Neural crest cell (in vitro differentiated cells): ENCODE measurements at regions not wholly inside any gene's neighbourhood (a gene's known extent, or its start where the extent isn't known, plus 50 kb on each side); places are given as distances from the start of the nearest gene placed in this dataset.

ENCODE experiments used
- DNase-seq: peaks from one replicate; pipeline ENCODE4 v3.0.0; 2021; ENCODE audit warnings: low read depth, mixed read lengths, low spot score
- H3K27ac Mint-ChIP-seq: one replicate; pipeline ENCODE4 v1.8.0; 2021; ENCODE audit warnings: mild to moderate bottlenecking, mixed read lengths; ENCODE audit not compliant: unreplicated experiment
- H3K27me3 Mint-ChIP-seq: 2 replicates; pipeline ENCODE4 v1.8.0; 2021; ENCODE audit warnings: low read depth, mild to moderate bottlenecking, mixed read lengths
- H3K36me3 Mint-ChIP-seq: 2 replicates; pipeline ENCODE4 v1.8.0; 2021; ENCODE audit warnings: low read depth, mild to moderate bottlenecking, mixed read lengths
- H3K4me1 Mint-ChIP-seq: 2 replicates; pipeline ENCODE4 v1.8.0; 2021; ENCODE audit warnings: mixed read lengths
- H3K4me3 Mint-ChIP-seq: one replicate; pipeline ENCODE4 v1.8.0; 2021; ENCODE audit warnings: mild to moderate bottlenecking, mixed read lengths
- H3K9me3 Mint-ChIP-seq: 2 replicates; pipeline ENCODE4 v1.8.0; 2021; ENCODE audit warnings: mixed read lengths
- CTCF ChIP-seq: fragments of 200-600 bp; sonication (generic); conservative IDR thresholded peaks from 2 replicates; pipeline ENCODE4 v1.5.0; 2021; ENCODE audit warnings: antibody characterized with exemption, mild to moderate bottlenecking

DNA sequence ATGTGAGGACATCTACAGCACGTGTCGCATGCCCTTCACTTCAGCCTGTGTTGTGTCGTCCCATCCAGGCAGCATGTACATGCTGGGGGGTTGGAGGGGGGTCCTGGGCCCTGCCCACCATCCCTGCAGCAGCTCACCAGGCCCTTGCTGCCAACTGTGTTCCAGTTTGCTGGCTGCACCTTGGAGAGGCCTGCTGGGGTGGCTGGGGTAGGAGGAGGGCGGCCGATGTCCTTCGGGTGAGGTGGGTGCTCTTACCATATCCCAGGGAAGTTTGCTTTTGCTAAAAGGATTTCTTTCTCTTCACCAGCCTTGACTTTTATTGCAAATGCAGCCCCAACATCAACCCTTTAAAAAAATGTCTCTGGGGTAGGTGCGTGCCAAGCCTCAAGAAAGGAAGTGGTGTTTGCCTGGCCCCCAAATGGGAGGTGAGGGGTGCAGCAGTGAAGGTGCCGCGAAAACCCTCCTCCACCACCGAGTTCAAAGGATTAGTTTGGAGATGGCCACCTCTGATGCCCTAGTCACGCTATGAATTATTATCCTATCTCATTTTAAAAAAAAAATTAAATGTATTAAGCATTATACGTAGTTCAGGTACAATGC lies 165.8 kb upstream of the KLF6 start:
- no peaks in the 10 kb centered on the region for H3K9me3 Mint-ChIP-seq
- DNase-seq: no peak
- peaks cover 27% of the 10 kb centered on the region for H3K4me1 Mint-ChIP-seq
- H3K4me3 Mint-ChIP-seq: no peak overlapping the region
- no peaks in the 10 kb centered on the region for H3K27me3 Mint-ChIP-seq
- no peak for TF ChIP-seq CTCF
- no peaks in the 10 kb centered on the region for H3K36me3 Mint-ChIP-seq
- no peak overlapping the region for H3K27ac Mint-ChIP-seq

GRCh38 chr10:3949711-3950110 lies 164.7 kb upstream of the KLF6 start:
- no peak for TF ChIP-seq CTCF
- Mint-ChIP-seq H3K4me1 (peaks cover 20% of the 10 kb centered on the region), H3K9me3 (no peaks in the 10 kb centered on the region), H3K4me3 (no peak overlapping the region), H3K27me3 (no peaks in the 10 kb centered on the region), H3K36me3 (no peaks in the 10 kb centered on the region), H3K27ac (no peak overlapping the region)
- no peak for DNase-seq

- no peak overlapping the region for H3K27ac Mint-ChIP-seq
- no peak for TF ChIP-seq CTCF
- H3K4me1 Mint-ChIP-seq: peaks cover 20% of the 10 kb centered on the region
- no peak overlapping the region for H3K4me3 Mint-ChIP-seq
- H3K9me3 Mint-ChIP-seq: no peaks in the 10 kb centered on the region
- no peak for DNase-seq
- H3K36me3 Mint-ChIP-seq: no peaks in the 10 kb centered on the region
- no peaks in the 10 kb centered on the region for H3K27me3 Mint-ChIP-seq
These were observed 163.8 kb upstream of the KLF6 start for GRCh38 chr10:3948843-3949242.

- Mint-ChIP-seq H3K9me3 (no peaks in the 10 kb centered on the region), H3K27ac (no peak overlapping the region), H3K4me3 (no peak overlapping the region), H3K27me3 (no peaks in the 10 kb centered on the region), H3K36me3 (no peaks in the 10 kb centered on the region), H3K4me1 (peaks cover 23% of the 10 kb centered on the region)
- TF ChIP-seq CTCF: no peak
- no peak for DNase-seq
These were observed 161.5 kb upstream of the KLF6 start for GRCh38 chr10:3946234-3947229.

DNA sequence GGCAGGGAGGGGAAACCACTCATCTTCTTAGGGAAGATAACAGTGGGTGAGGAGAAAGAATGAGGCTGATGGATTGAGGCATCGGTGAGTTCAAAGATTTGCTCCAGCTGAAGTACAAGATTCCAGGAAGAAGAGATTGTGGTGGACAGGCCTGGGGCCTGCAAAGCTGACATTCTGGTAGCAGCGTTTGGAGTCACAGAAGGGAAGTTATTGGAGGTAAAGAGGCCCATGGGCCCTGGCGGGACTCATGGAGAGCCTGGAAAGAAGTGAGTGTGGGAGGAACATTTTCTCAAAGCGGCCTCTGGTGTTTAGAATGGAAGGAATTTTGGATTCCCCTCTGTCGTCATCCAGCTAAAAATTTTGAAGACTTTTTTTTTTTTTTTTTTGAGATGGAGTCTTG lies 160.0 kb upstream of the KLF6 start:
- no peak for DNase-seq
- H3K27ac Mint-ChIP-seq: peak overlapping the region; percentile 39
- H3K4me3 Mint-ChIP-seq: no peak overlapping the region
- no peak for TF ChIP-seq CTCF
- H3K36me3 Mint-ChIP-seq: no peaks in the 10 kb centered on the region
- no peaks in the 10 kb centered on the region for H3K9me3 Mint-ChIP-seq
- H3K27me3 Mint-ChIP-seq: no peaks in the 10 kb centered on the region
- H3K4me1 Mint-ChIP-seq: peaks cover 23% of the 10 kb centered on the region
